GM23248 (cell line): ENCODE measurements at regions not wholly inside any gene's neighbourhood (a gene's known extent, or its start where the extent isn't known, plus 50 kb on each side); places are given as distances from the start of the nearest gene placed in this dataset.

Experiments
- DNase-seq: peaks from one replicate; pipeline ENCODE4 v3.0.0-alpha.2; 2015
- H2AFZ ChIP-seq: fragments of 200-600 bp; sonication (generic); 2 replicates; pipeline ENCODE4 v1.6.1; 2016; ENCODE audit warnings: antibody characterized with exemption
- H3F3A ChIP-seq: fragments of 200-600 bp; sonication (generic); 2 replicates; pipeline ENCODE4 v1.6.1; 2016; ENCODE audit warnings: mild to moderate bottlenecking, antibody characterized with exemption, mixed run types; ENCODE audit not compliant: insufficient read depth
- H3K27ac ChIP-seq: fragments of 200-600 bp; sonication (generic); 2 replicates; pipeline ENCODE4 v1.5.1; 2016; ENCODE audit warnings: mild to moderate bottlenecking
- H3K27me3 ChIP-seq: fragments of 200-600 bp; sonication (generic); replicated peaks from 2 replicates; pipeline ENCODE4 v1.6.1; 2016; ENCODE audit warnings: mild to moderate bottlenecking; ENCODE audit not compliant: insufficient read depth
- H3K36me3 ChIP-seq: fragments of 200-600 bp; sonication (generic); 2 replicates; pipeline ENCODE4 v1.6.1; 2016; ENCODE audit warnings: low read depth, mild to moderate bottlenecking
- H3K4me1 ChIP-seq: fragments of 200-600 bp; sonication (generic); 2 replicates; pipeline ENCODE4 v1.6.1; 2016; ENCODE audit warnings: mild to moderate bottlenecking; ENCODE audit not compliant: insufficient read depth
- H3K4me2 ChIP-seq: fragments of 200-600 bp; sonication (generic); one replicate; pipeline ENCODE4 v1.6.1; 2016; ENCODE audit warnings: mild to moderate bottlenecking; ENCODE audit not compliant: unreplicated experiment
- H3K4me3 ChIP-seq: fragments of 200-600 bp; sonication (generic); 2 replicates; pipeline ENCODE4 v1.5.1; 2016; ENCODE audit warnings: mild to moderate bottlenecking
- H3K79me2 ChIP-seq: fragments of 200-600 bp; sonication (generic); 2 replicates; pipeline ENCODE4 v1.6.1; 2016; ENCODE audit warnings: mild to moderate bottlenecking; ENCODE audit not compliant: insufficient read depth
- H3K9ac ChIP-seq: fragments of 200-600 bp; sonication (generic); 2 replicates; pipeline ENCODE4 v1.6.1; 2016; ENCODE audit warnings: mild to moderate bottlenecking
- H3K9me2 ChIP-seq: fragments of 200-600 bp; sonication (generic); 2 replicates; pipeline ENCODE4 v1.6.1; 2016; ENCODE audit warnings: mixed run types, mild to moderate bottlenecking, moderate library complexity; ENCODE audit not compliant: insufficient read depth
- H3K9me3 ChIP-seq: fragments of 200-600 bp; sonication (generic); one replicate; pipeline ENCODE4 v1.6.1; 2017; ENCODE audit warnings: low read depth
- H4K20me1 ChIP-seq: fragments of 200-600 bp; sonication (generic); 2 replicates; pipeline ENCODE4 v1.6.0; 2016; ENCODE audit not compliant: insufficient read depth
- EZH2 ChIP-seq: fragments of 200-600 bp; sonication (generic); IDR thresholded peaks from 2 replicates; pipeline ENCODE4 v1.6.1; 2018; ENCODE audit warnings: antibody characterized with exemption, mild to moderate bottlenecking; ENCODE audit not compliant: insufficient read depth, poor library complexity, severe bottlenecking
- EZH2phosphoT487 ChIP-seq: fragments of 200-600 bp; sonication (generic); IDR thresholded peaks from 2 replicates; pipeline ENCODE4 v1.6.1; 2018; ENCODE audit warnings: antibody characterized with exemption, moderate library complexity, mild to moderate bottlenecking, low read depth; ENCODE audit not compliant: insufficient read depth
- WGBS, 2 experiments: methylation state at CpG; one replicate each; pipeline ENCODE4 v1.1.6; 2015 to 2017; ENCODE audit warnings: low lambda C conversion rate in 2 of 2, low coverage in 1 of 2; ENCODE audit errors: missing lambda C conversion rate in 2 of 2; 5-methylcytosine and 5-hydroxymethylcytosine counted together
- in situ Hi-C: fragments of 300-500 bp; cut with MboI; formaldehyde crosslinking; loops from 2 replicates; pipeline ENCODE4 v1.15.0; 2020

DNA sequence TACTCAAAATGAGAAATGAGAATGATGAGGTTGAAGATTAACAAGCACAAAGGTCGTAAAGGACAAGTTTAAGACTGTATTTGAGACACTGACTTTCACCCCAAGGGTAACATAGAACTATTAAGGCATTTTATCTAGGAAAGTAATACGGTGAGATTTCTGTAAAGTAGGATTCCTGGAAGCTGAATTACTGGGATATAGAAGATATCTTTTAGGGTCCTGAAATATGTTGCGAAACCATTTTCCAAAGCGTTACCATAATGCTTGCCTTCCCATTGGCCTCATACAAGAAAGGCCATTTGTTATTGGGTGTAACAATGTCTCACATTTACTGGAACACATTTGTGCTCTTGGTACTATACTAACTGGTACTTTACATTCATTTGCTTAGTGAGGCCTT, 1185.9 kb upstream of the TENM4 start:
- Histone ChIP-seq H4K20me1 (no peaks in the 10 kb centered on the region), H3K9ac (no peak overlapping the region), H3K9me3 (no peaks in the 10 kb centered on the region), H3K4me3 (no peak overlapping the region), H3K4me2 (no peak overlapping the region), H3K79me2 (no peaks in the 10 kb centered on the region), H3K27ac (no peak overlapping the region), H3K27me3 (no peaks in the 10 kb centered on the region), H3K36me3 (no peaks in the 10 kb centered on the region), H3K9me2 (no peaks in the 10 kb centered on the region), H3F3A (no peaks in the 10 kb centered on the region), H3K4me1 (no peaks in the 10 kb centered on the region), H2AFZ (no peak overlapping the region)
- no peak for TF ChIP-seq EZH2phosphoT487
- DNase-seq, result no peak
- in situ Hi-C loops, result no loop called here
- 36 to 48% methylated on average over 4 of the region's 4 CpGs for WGBS, 2 experiments

DNA sequence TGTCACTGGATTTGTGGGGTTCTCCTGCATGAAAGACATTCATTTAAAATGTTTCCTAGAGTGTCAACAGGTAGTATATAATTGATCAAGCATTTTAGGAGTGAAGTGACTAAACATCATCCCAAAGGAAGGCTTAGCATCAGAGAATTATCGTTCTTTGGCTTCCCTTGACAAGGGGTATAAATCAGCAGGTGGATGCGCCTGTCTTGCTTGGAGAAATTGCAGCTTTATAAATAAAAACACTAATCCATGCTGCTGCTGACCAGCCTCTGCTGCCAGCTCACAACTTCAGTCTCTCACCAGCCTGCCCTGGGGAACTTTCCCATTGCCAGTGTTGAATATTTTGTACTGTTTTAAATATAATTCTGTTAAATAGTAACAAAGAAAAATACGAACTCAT, 1184.7 kb upstream of the TENM4 start:
- DNase-seq, result no peak
- no peaks in the 10 kb centered on the region for H3K79me2 ChIP-seq
- TF ChIP-seq EZH2phosphoT487, result no peak
- TF ChIP-seq EZH2, result no peak
- H3K36me3 ChIP-seq, result no peaks in the 10 kb centered on the region
- H3K4me2 ChIP-seq, result no peak overlapping the region
- in situ Hi-C loops, result no loop called here
- H3F3A ChIP-seq, result no peaks in the 10 kb centered on the region
- H3K9me3 ChIP-seq, result no peaks in the 10 kb centered on the region
- H3K4me1 ChIP-seq, result no peaks in the 10 kb centered on the region
- H4K20me1 ChIP-seq, result no peaks in the 10 kb centered on the region
- H3K4me3 ChIP-seq, result no peak overlapping the region
- H2AFZ ChIP-seq, result no peak overlapping the region
- whole genome bisulfite sequencing, 2 experiments, result 7 to 13% methylated on average over 3 of the region's 3 CpGs
- H3K9ac ChIP-seq, result no peak overlapping the region
- no peaks in the 10 kb centered on the region for H3K9me2 ChIP-seq
- no peak overlapping the region for H3K27ac ChIP-seq
- no peaks in the 10 kb centered on the region for H3K27me3 ChIP-seq

DNA sequence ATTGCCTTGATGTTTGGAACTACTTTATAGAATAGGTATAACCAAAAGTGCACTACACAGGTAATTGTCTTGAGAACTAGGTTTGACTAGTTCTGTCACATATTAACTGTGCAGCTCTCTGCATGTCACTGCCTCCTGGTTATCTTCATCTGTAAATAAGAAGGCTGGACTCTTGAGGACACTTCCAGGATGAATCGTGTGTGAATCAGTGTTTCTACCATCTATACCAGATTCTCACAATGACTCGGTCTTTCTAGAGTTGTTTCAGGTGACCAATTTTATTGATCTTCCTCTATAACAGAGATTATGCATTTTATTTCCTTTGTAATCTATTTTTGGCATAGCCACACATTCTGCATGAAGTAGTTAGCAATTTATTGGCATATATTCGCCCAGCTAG, 1181.0 kb upstream of the TENM4 start:
- Histone ChIP-seq H3K36me3 (no peaks in the 10 kb centered on the region), H4K20me1 (no peaks in the 10 kb centered on the region), H3K4me1 (no peaks in the 10 kb centered on the region), H3K9me2 (no peaks in the 10 kb centered on the region), H3K9ac (no peak overlapping the region), H3K79me2 (no peaks in the 10 kb centered on the region), H3K4me3 (no peak overlapping the region), H2AFZ (no peak overlapping the region), H3F3A (no peaks in the 10 kb centered on the region), H3K27ac (no peak overlapping the region), H3K9me3 (no peaks in the 10 kb centered on the region), H3K4me2 (no peak overlapping the region), H3K27me3 (no peaks in the 10 kb centered on the region)
- TF ChIP-seq EZH2 (no peak), EZH2phosphoT487 (no peak)
- no peak for DNase-seq
- in situ Hi-C loops, result no loop called here
- 5 to 6% methylated on average over 3 of the region's 3 CpGs for WGBS, 2 experiments

DNA sequence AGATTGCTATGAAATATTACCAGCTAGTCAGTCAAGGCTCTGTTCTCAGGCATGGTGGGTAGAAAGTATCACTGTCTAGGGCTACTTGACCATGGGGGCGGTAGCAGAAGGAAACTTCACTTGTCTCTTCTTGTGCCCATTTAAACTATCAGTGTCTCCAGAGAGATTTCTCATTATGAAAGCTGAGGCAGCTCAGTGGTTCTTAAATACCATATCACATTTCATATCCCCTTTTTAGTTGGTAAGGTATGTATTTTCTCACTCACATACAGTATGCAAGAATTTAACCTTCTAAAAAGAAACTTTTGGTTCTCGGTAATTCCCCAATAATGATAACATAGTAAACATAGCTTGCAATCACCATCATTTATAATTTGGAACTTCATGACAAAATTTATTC, 1180.0 kb upstream of the TENM4 start:
- Histone ChIP-seq H3K9me2 (no peaks in the 10 kb centered on the region), H3K4me1 (no peaks in the 10 kb centered on the region), H3K4me2 (no peak overlapping the region), H3K4me3 (no peak overlapping the region), H3K27ac (no peak overlapping the region), H4K20me1 (no peaks in the 10 kb centered on the region), H3K9me3 (no peaks in the 10 kb centered on the region), H2AFZ (no peak overlapping the region), H3K27me3 (no peaks in the 10 kb centered on the region), H3F3A (no peaks in the 10 kb centered on the region), H3K79me2 (no peaks in the 10 kb centered on the region), H3K9ac (no peak overlapping the region), H3K36me3 (no peaks in the 10 kb centered on the region)
- 56 to 58% methylated on average over 2 of the region's 2 CpGs for WGBS, 2 experiments
- no peak for TF ChIP-seq EZH2
- TF ChIP-seq EZH2phosphoT487, result no peak
- in situ Hi-C loops, result no loop called here
- DNase-seq, result no peak

DNA sequence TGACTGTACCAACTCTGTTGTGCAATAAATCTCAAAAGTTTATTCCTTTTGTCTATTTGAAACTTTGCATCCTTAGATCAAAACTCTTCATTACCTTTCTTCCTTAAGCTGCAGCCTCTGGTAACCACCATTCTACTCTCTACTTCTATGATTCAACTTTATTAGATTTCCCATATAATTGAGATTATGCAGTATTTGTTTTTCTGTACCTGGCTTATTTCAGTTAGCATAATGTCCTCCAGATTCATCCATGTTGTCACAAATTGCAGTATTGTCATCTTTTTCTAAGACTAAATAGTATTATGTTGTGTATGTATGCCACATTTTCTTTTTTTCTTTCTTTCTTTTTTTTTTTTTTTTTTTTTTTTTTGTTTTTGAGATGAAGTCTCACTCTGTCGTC, 1176.3 kb upstream of the TENM4 start:
- no peaks in the 10 kb centered on the region for H3K36me3 ChIP-seq
- H3F3A ChIP-seq, result no peaks in the 10 kb centered on the region
- H2AFZ ChIP-seq, result no peak overlapping the region
- H3K4me1 ChIP-seq, result no peaks in the 10 kb centered on the region
- TF ChIP-seq EZH2phosphoT487 (no peak), EZH2 (no peak)
- H3K9me3 ChIP-seq, result no peaks in the 10 kb centered on the region
- H3K27ac ChIP-seq, result no peak overlapping the region
- no peaks in the 10 kb centered on the region for H3K79me2 ChIP-seq
- in situ Hi-C loops, result no loop called here
- DNase-seq, result no peak
- no peak overlapping the region for H3K4me3 ChIP-seq
- H3K4me2 ChIP-seq, result no peak overlapping the region
- no peaks in the 10 kb centered on the region for H4K20me1 ChIP-seq
- WGBS, 2 experiments, result 24% methylated on average over 1 of the region's 1 CpG; no CpG with 5 or more reads in 1 of the 2 experiments
- H3K27me3 ChIP-seq, result no peaks in the 10 kb centered on the region
- H3K9ac ChIP-seq, result no peak overlapping the region
- H3K9me2 ChIP-seq, result no peaks in the 10 kb centered on the region
